B cell (primary cell): ENCODE measurements at regions not wholly inside any gene's neighbourhood (a gene's known extent, or its start where the extent isn't known, plus 50 kb on each side); places are given as distances from the start of the nearest gene placed in this dataset.

Source experiments
- ATAC-seq: fragments of 200-7000 bp; cut with Tn5 transposase; one replicate; pipeline ENCODE4 v1.10.0; 2021; ENCODE audit warnings: low read depth, mild to moderate bottlenecking, moderate number of reproducible peaks, moderate library complexity
- CTCF ChIA-PET: fragments of 350-600 bp; sonication (Branson Sonifier 250); formaldehyde crosslinking; loops from one replicate; lab custom pipeline; 2021; ENCODE audit warnings: antibody characterized with exemption, inconsistent platforms; lab: Charles Lee
- POLR2A ChIA-PET: fragments of 350-600 bp; sonication (Branson Sonifier 250); formaldehyde crosslinking; loops from one replicate; lab custom pipeline; 2021; ENCODE audit warnings: antibody characterized with exemption; lab: Charles Lee
- DNase-seq: peaks from one replicate; pipeline ENCODE4 v3.0.0; 2013
- H2AFZ ChIP-seq: 2 replicates; pipeline ENCODE4 v1.6.1; 2012; ENCODE audit warnings: mild to moderate bottlenecking, low read depth, low read length; ENCODE audit not compliant: insufficient read depth, poor library complexity, severe bottlenecking
- H3K27ac ChIP-seq, 2 donors: 1 replicate in 1 of 2; 2 replicates in 1 of 2; pipeline ENCODE4 v1.5.1; 2012 to 2013; ENCODE audit warnings: low read length in 2 of 2, mild to moderate bottlenecking in 2 of 2, moderate library complexity in 1 of 2
- H3K27me3 ChIP-seq, 4 experiments: fragments of 200-600 bp in 1 of 4; sonication (generic) in 1 of 4; replicated peaks in 1 of 4; 1 replicate in 2 of 4; 2 replicates in 2 of 4; pipeline versions ENCODE4 v1.6.1 to v1.7.0; 2013 to 2016; ENCODE audit warnings: low read length in 3 of 4, mild to moderate bottlenecking in 2 of 4, mixed read lengths in 1 of 4, moderate library complexity in 1 of 4; ENCODE audit not compliant: insufficient read depth in 4 of 4, control insufficient read depth in 3 of 4; ENCODE audit errors: control extremely low read depth in 1 of 4
- H3K36me3 ChIP-seq, 2 experiments: replicated peaks in 1 of 2; 1 replicate in 1 of 2; 2 replicates in 1 of 2; pipeline versions ENCODE4 v1.6.1 to v1.7.1; 2013; ENCODE audit warnings: low read length in 1 of 2; ENCODE audit not compliant: insufficient read depth in 2 of 2, control insufficient read depth in 1 of 2; ENCODE audit errors: control extremely low read depth in 1 of 2, extremely low read depth in 1 of 2
- H3K4me1 ChIP-seq, 2 donors: fragments of 200-600 bp in 1 of 2; sonication (generic) in 1 of 2; 1 replicate in 1 of 2; 2 replicates in 1 of 2; pipeline versions ENCODE4 v1.5.1 to v1.6.1; 2013 to 2017; ENCODE audit warnings: low read length in 2 of 2; ENCODE audit not compliant: control insufficient read depth in 2 of 2, insufficient read depth in 2 of 2
- H3K4me2 ChIP-seq: replicated peaks from 2 replicates; pipeline ENCODE3; 2012; ENCODE audit warnings: mild to moderate bottlenecking, low read depth, low read length; ENCODE audit not compliant: poor library complexity, severe bottlenecking
- H3K4me3 ChIP-seq, 5 experiments: fragments of 200-600 bp in 1 of 5; sonication (generic) in 1 of 5; 1 replicate in 3 of 5; 2 replicates in 2 of 5; pipeline versions ENCODE4 v1.5.1 to v1.7.0; 2011 to 2016; ENCODE audit warnings: low read length in 4 of 5, mild to moderate bottlenecking in 4 of 5, low read depth in 2 of 5, control low read depth in 1 of 5, moderate library complexity in 1 of 5; ENCODE audit not compliant: insufficient read depth in 1 of 5; ENCODE audit errors: control extremely low read depth in 1 of 5, extremely low read depth in 1 of 5
- H3K79me2 ChIP-seq: fragments of 200-600 bp; sonication (generic); one replicate; pipeline ENCODE4 v1.6.0; 2016; ENCODE audit warnings: low read length; ENCODE audit not compliant: control insufficient read depth, insufficient read depth
- H3K9ac ChIP-seq: fragments of 200-600 bp; sonication (generic); 2 replicates; pipeline ENCODE4 v1.6.1; 2017; ENCODE audit warnings: mild to moderate bottlenecking, low read length, moderate library complexity
- H3K9me3 ChIP-seq, 3 donors: one replicate each; pipeline versions ENCODE4 v1.6.1 to v1.7.1; 2013; ENCODE audit warnings: low read length in 2 of 3; ENCODE audit not compliant: control insufficient read depth in 2 of 3, insufficient read depth in 1 of 3; ENCODE audit errors: control extremely low read depth in 1 of 3
- H4K20me1 ChIP-seq: 2 replicates; pipeline ENCODE4 v1.6.0; 2012; ENCODE audit warnings: mild to moderate bottlenecking, low read length; ENCODE audit not compliant: insufficient read depth, control insufficient read depth, poor library complexity, severe bottlenecking
- H3K27ac Mint-ChIP-seq: one replicate; pipeline ENCODE4 v1.8.0; 2021; ENCODE audit warnings: mixed read lengths
- H3K27me3 Mint-ChIP-seq: one replicate; pipeline ENCODE4 v1.8.0; 2021; ENCODE audit warnings: mixed read lengths
- H3K4me1 Mint-ChIP-seq: one replicate; pipeline ENCODE4 v1.8.0; 2021; ENCODE audit warnings: mixed read lengths
- H3K4me3 Mint-ChIP-seq: one replicate; pipeline ENCODE4 v1.8.0; 2021; ENCODE audit warnings: mixed read lengths
- H3K9me3 Mint-ChIP-seq: one replicate; pipeline ENCODE4 v1.8.0; 2022; ENCODE audit warnings: mixed read lengths; ENCODE audit not compliant: insufficient read depth
- CTCF ChIP-seq: fragments of 200-600 bp; IDR thresholded peaks from one replicate; pipeline ENCODE4 v1.8.0; 2022; ENCODE audit warnings: antibody characterized with exemption, mild to moderate bottlenecking
- EZH2 ChIP-seq: IDR thresholded peaks from 2 replicates; pipeline ENCODE4 v1.6.1; 2012; ENCODE audit warnings: borderline replicate concordance, low read depth, mild to moderate bottlenecking, moderate library complexity, low read length; ENCODE audit not compliant: insufficient read depth, poor library complexity, severe bottlenecking
- WGBS: methylation state at CpG from one replicate; pipeline ENCODE4 v1.1.5; 2013; ENCODE audit warnings: missing lambda C conversion rate; ENCODE audit not compliant: insufficient coverage; 5-methylcytosine and 5-hydroxymethylcytosine counted together
- intact Hi-C: fragments of 100-400 bp; cut with micrococcal nuclease; formaldehyde crosslinking; loops from one replicate; pipeline ENCODE4 v1.10.0; 2022

- Histone ChIP-seq H3K27ac (no peak overlapping the region), H4K20me1 (no peaks in the 10 kb centered on the region), H3K79me2 (no peaks in the 10 kb centered on the region), H3K36me3 (no peaks in the 10 kb centered on the region), H3K9ac (no peak overlapping the region), H3K4me2 (no peak overlapping the region), H3K9me3 (peaks cover 0 to 11% (median 0%) of the 10 kb centered on the region in 3 donors), H3K4me3 (no peak overlapping the region), H3K4me1 (no peaks in the 10 kb centered on the region), H3K27me3 (no peaks in the 10 kb centered on the region), H2AFZ (no peak overlapping the region)
- CTCF ChIA-PET: no interaction called here
- Mint-ChIP-seq H3K4me1 (no peaks in the 10 kb centered on the region), H3K27me3 (no peaks in the 10 kb centered on the region), H3K4me3 (no peak overlapping the region), H3K9me3 (no peaks in the 10 kb centered on the region), H3K27ac (no peak overlapping the region)
- ATAC-seq (no peak), DNase-seq (no peak)
- no CpG with 5 or more reads among the region's 9 CpGs for WGBS
- POLR2A ChIA-PET: no interaction called here
- intact Hi-C loops: no loop called here
- TF ChIP-seq CTCF: no peak
- no peak for TF ChIP-seq EZH2
These were observed 587.9 kb upstream of the ITGA1 start for GRCh38 chr5:52199833-52200232.

- peaks cover 0 to 8% (median 0%) of the 10 kb centered on the region in 3 donors for H3K9me3 ChIP-seq
- Mint-ChIP-seq H3K4me3 (no peak overlapping the region), H3K27me3 (no peaks in the 10 kb centered on the region), H3K27ac (no peak overlapping the region), H3K4me1 (no peaks in the 10 kb centered on the region), H3K9me3 (no peaks in the 10 kb centered on the region)
- H3K9ac ChIP-seq: no peak overlapping the region
- intact Hi-C loops: no loop called here
- H3K27ac ChIP-seq: no peak overlapping the region
- no peaks in the 10 kb centered on the region for H4K20me1 ChIP-seq
- WGBS: 94% methylated on average over 8 of the region's 14 CpGs
- no peak overlapping the region for H3K4me2 ChIP-seq
- ATAC-seq (no peak), DNase-seq (no peak)
- H2AFZ ChIP-seq: no peak overlapping the region
- CTCF ChIA-PET: no interaction called here
- H3K36me3 ChIP-seq: no peaks in the 10 kb centered on the region
- H3K27me3 ChIP-seq: no peaks in the 10 kb centered on the region
- POLR2A ChIA-PET: no interaction called here
- no peaks in the 10 kb centered on the region for H3K4me1 ChIP-seq
- H3K4me3 ChIP-seq: no peak overlapping the region
- no peaks in the 10 kb centered on the region for H3K79me2 ChIP-seq
- TF ChIP-seq CTCF (no peak), EZH2 (no peak)
These were observed 585.5 kb upstream of the ITGA1 start for GRCh38 chr5:52202256-52202655.
